Heart right ventricle (tissue), 16 donors: ENCODE measurements at regions not wholly inside any gene's neighbourhood (a gene's known extent, or its start where the extent isn't known, plus 50 kb on each side); places are given as distances from the start of the nearest gene placed in this dataset.

Experiments used
- ATAC-seq, 8 donors: fragments of 200-7000 bp; cut with Tn5 transposase; one replicate each; pipeline ENCODE4 v1.9.1; 2020; ENCODE audit warnings: mild to moderate bottlenecking in 8 of 8, moderate library complexity in 8 of 8, moderate number of reproducible peaks in 1 of 8
- DNase-seq, 2 donors: peaks; one replicate each; pipeline ENCODE4 v3.0.0-alpha.2; 2020
- H3K27ac ChIP-seq, 10 donors: fragments of 200-600 bp; sonication (generic) in 2 of 10; one replicate each; pipeline versions ENCODE4 v1.5.0 to v1.8.0; 2020 to 2022; ENCODE audit warnings: mild to moderate bottlenecking in 3 of 10
- H3K27me3 ChIP-seq, 7 donors: fragments of 200-600 bp; one replicate each; pipeline ENCODE4 v1.8.0; 2021 to 2022; ENCODE audit warnings: mild to moderate bottlenecking in 2 of 7
- H3K36me3 ChIP-seq, 9 donors: fragments of 200-600 bp; sonication (generic) in 1 of 9; one replicate each; pipeline versions ENCODE4 v1.5.0 to v1.8.0; 2020 to 2022; ENCODE audit warnings: mild to moderate bottlenecking in 2 of 9
- H3K4me1 ChIP-seq, 9 donors: fragments of 200-600 bp; sonication (generic) in 1 of 9; one replicate each; pipeline versions ENCODE4 v1.5.0 to v1.8.0; 2020 to 2022; ENCODE audit warnings: mild to moderate bottlenecking in 4 of 9
- H3K4me3 ChIP-seq, 10 donors: fragments of 200-600 bp; sonication (generic) in 2 of 10; one replicate each; pipeline versions ENCODE4 v1.5.0 to v1.8.0; 2020 to 2022; ENCODE audit warnings: mild to moderate bottlenecking in 7 of 10, moderate library complexity in 2 of 10
- H3K9me3 ChIP-seq, 11 donors: fragments of 200-600 bp in 10 of 11; sonication (generic) in 2 of 11; one replicate each; pipeline versions ENCODE4 v1.5.0 to v1.8.0; 2013 to 2022; ENCODE audit warnings: mild to moderate bottlenecking in 2 of 11, control low read depth in 1 of 11, moderate library complexity in 1 of 11
- WGBS, 2 donors: extraction: QIAGEN DNeasy Blood & Tissue Kit; methylation state at CpG; one replicate each; pipeline ENCODE4 v1.1.7; 2013; ENCODE audit warnings: inconsistent platforms in 1 of 2; 5-methylcytosine and 5-hydroxymethylcytosine counted together
- intact Hi-C, 10 donors: fragments of 100-400 bp; cut with DNase I; formaldehyde crosslinking; loops; one replicate each; pipeline versions ENCODE4 v1.11.1 to v1.14.2; 2022
- TF ChIP-seq, protein P1 (sequence below), 9 donors: fragments of 200-600 bp; sonication (generic) in 2 of 9; IDR thresholded peaks; one replicate each; pipeline versions ENCODE4 v1.5.0 to v1.8.0; 2021 to 2022; ENCODE audit warnings: antibody characterized with exemption in 9 of 9, mild to moderate bottlenecking in 5 of 9, moderate library complexity in 1 of 9
- donor health status: Arrhythmogenic right ventricular cardiomyopathy.
- donor health status: ischemic (EF 13 %, LVEDD 7.1; RV severe dilation, severe dysfunction).
- donor health status: healthy with polysubstance abuse.
- donor health status: DM: no; HTN: yes; CAD: no.
- donor health status: DM: no; HTN: no; CAD: no.
- donor health status: ischemic (EF 25% LVEDD 6.9; RV normal size, moderate dysfunction).
- donor health status: ischemic (EF 25% LVEDD 5.7; RV mildly dilated, moderate dysfunction).
- donor health status: healthy.
- donor health status: DM: yes; HTN: yes; CAD: no.
- donor health status: Ischemic cardiomyopathy.
- donor health status: ischemic (EF 35%, LVEDD 5.7; RV mildly dilated, moderate dysfunction).
- donor health status: nonischemic (EF 11% LVEDD 7.7; RV severe dilation, severe dysfunction).
- donor health status: DM: yes; HTN: yes; CAD: no.
- donor health status: PGD.
- donor health status: ischemic (EF 29% LVEDD 5.4; RV normal size, mild dysfunction).
- donor health status: nonischemic (EF 23%, LVEDD 6.1; RV moderate dilation, normal function).

DNA sequence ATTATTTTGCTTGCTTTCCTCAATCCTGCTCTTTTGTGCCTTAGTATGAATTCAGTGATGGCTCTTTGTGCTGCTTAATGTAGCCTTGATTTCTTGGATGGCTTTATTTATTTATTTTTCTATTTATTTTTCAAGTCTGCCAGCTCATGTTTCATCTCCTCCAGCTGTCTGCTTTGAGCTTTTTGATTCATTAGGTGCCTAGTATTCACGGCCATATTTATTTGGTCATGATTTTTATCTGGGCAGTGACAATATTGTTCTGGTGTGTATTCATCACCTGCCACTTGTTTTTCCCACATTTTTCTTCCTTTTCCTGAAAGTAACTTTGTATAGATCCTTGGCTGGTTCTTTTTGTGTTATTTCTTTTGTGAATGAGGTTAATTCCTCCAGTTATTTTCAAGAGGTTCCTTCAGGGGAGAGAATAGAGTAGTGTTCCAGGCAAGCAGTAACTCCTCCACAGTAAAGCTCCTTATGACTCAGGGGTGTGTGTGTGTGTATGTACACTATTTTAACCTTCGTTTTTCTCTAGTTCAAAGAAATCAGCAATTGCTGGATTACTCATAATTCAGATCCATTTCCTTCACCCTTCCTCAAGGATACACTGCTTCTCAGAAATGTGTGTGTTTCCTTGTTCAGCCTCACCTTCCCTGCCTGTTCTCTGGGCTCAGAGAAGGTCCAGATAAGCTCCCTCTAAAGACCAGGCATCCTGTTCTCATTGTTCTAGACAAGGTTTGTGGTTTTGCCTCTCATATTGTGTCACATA is 51.6 kb upstream of the PMCH start:
- no peak overlapping the region for H3K27ac ChIP-seq
- no peaks in the 10 kb centered on the region for H3K27me3 ChIP-seq
- DNase-seq, result no peak
- no peaks in the 10 kb centered on the region for H3K36me3 ChIP-seq
- WGBS, 2 donors, result 47 to 63% methylated on average over 2 of the region's 2 CpGs
- no peak for ATAC-seq
- peaks cover 0 to 9% (median 0%) of the 10 kb centered on the region in 11 donors for H3K9me3 ChIP-seq
- intact Hi-C loops, result no loop called here
- TF ChIP-seq, protein P1, sequence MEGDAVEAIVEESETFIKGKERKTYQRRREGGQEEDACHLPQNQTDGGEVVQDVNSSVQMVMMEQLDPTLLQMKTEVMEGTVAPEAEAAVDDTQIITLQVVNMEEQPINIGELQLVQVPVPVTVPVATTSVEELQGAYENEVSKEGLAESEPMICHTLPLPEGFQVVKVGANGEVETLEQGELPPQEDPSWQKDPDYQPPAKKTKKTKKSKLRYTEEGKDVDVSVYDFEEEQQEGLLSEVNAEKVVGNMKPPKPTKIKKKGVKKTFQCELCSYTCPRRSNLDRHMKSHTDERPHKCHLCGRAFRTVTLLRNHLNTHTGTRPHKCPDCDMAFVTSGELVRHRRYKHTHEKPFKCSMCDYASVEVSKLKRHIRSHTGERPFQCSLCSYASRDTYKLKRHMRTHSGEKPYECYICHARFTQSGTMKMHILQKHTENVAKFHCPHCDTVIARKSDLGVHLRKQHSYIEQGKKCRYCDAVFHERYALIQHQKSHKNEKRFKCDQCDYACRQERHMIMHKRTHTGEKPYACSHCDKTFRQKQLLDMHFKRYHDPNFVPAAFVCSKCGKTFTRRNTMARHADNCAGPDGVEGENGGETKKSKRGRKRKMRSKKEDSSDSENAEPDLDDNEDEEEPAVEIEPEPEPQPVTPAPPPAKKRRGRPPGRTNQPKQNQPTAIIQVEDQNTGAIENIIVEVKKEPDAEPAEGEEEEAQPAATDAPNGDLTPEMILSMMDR (IDR thresholded peaks at IDR 0.05), result no peak
- no peak overlapping the region for H3K4me3 ChIP-seq
- no peaks in the 10 kb centered on the region for H3K4me1 ChIP-seq
